HG02981 (cell line): ENCODE measurements at regions not wholly inside any gene's neighbourhood (a gene's known extent, or its start where the extent isn't known, plus 50 kb on each side); places are given as distances from the start of the nearest gene placed in this dataset.

ENCODE experiments used
- ATAC-seq: cut with Tn5 transposase; IDR thresholded peaks from one replicate; pipeline ENCODE4 v1.9.1; 2021; ENCODE audit warnings: mild to moderate bottlenecking, moderate library complexity; ENCODE audit not compliant: unreplicated experiment

- no peak for ATAC-seq
Measured at GRCh38 chr17:413706-414380, 61.2 kb upstream of the RPH3AL start.

- no peak for ATAC-seq
Measured at GRCh38 chr17:413016-413350, 60.4 kb upstream of the RPH3AL start.

GRCh38 chr17:412211-413015 is 59.8 kb upstream of the RPH3AL start:
- no peak for ATAC-seq

GRCh38 chr17:411421-412120 is 59.0 kb upstream of the RPH3AL start:
- ATAC-seq = no peak

DNA sequence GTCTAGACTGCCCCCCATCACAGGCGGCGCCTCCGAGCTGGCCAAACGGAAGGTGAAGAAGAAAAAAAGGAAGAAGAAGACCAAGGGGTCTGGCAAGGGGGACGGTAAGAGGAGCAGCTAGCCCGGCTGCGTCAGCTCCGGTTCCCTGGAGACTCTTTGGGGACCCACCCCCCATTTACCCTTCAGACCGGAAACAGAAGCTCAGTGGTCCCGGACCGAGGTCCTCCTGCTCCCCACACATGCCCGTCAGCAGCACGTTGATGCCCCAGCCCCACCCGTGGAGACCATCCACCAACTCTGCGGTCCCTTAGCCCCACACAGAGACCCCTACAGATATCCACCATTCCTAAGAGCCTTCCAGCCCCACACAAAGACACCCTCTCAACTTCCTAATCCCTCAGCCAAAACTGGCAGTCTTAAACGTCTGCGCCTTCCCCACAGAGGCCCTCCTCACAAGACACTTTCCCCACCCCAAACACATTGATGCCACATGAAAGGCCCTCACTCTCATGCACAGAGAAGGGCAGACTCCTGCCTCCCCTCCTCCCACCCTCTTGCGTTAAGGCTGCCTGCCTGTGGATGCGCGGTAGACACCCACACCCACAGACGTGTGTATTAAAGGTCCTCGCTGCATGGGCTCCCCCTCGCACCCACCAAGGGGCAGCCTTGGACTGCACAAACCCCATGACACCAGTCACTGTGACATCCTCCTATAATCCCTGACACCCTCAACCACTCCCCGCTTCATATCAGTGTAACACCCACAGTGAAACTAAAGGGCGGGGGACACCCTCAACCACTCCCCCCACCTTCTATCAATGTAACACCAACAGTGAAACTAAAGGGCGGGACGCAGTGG is 58.2 kb upstream of the RPH3AL start:
- ATAC-seq = peak; percentile 4

DNA sequence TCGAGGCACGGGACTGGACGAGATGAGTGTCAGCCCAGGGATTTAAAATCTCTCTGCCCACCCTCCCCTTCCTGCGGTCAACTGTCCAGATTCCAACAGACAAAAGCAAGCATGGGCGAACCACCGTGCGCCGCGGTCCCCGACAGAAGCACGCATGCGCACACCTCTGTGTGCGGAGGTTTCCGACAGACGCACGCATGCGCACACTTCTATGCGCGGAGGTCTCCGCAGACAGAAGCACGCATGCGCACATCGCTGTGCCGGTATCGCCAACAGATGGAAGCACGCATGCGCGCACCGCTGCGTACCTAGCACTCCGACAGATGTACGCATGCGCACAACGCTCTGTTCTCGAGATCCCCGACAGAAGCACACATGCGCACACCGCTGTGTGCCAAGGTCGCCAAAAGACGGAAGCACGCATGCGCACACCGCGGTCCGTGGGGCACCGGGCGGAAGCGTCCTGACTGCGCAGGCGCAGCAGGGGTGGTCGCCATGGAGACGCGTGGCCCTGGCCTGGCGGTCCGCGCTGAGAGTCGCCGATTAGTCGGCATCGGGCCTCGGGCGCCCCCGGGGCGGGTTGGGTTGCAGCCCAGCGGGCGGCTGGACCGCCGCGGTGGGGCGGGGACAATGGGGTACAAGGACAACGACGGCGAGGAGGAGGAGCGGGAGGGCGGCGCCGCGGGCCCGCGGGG is 57.4 kb upstream of the RPH3AL start:
- peak; percentile 84 for ATAC-seq

DNA sequence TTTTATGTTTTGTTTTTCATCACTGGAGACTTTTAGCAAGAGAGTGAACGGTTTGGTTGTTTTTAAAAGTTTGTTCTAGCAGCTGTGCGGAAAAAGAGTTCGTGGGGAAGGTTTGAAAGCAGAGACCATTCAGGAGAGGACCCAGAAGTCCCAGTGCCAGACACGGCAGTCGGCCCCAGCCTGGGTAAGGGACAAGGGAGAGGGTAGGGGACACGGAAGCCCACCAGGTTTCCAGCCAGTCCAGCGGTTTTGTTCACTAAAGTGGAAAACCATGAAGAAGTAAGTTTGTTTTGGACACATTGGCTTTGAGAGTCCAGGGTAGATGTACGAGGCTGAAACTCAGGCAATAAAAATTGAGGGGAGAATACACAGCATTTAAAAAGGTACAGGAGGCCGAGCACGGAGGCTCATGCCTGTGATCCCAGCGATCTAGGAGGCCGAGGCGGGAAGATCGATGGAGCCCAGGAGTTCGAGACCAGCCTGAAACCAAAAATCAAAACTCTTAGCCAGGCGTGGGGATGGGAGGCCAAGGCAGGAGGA is 56.8 kb upstream of the RPH3AL start:
- ATAC-seq = no peak

GRCh38 chr17:404703-405102 is 52.1 kb upstream of the RPH3AL start:
- ATAC-seq = no peak
